WTC11 (cell line): ENCODE measurements at regions not wholly inside any gene's neighbourhood (a gene's known extent, or its start where the extent isn't known, plus 50 kb on each side); places are given as distances from the start of the nearest gene placed in this dataset.
A peak's percentile ranks its signal among the peaks of the same experiment; 100 is the strongest.

Source experiments
- ATAC-seq: fragments of 200-7000 bp; cut with Tn5 transposase; 2 replicates; pipeline ENCODE4 v1.10.0; 2021; ENCODE audit warnings: mild to moderate bottlenecking, moderate library complexity
- CTCF ChIA-PET: fragments of 300-600 bp; sonication (Branson Sonifier 250); formaldehyde crosslinking; loops from one replicate; lab custom pipeline; 2021; ENCODE audit warnings: antibody characterized with exemption; lab: Charles Lee
- POLR2A ChIA-PET: fragments of 350-600 bp; sonication (Branson Sonifier 250); formaldehyde crosslinking; loops from one replicate; lab custom pipeline; 2021; ENCODE audit warnings: antibody characterized with exemption; lab: Charles Lee
- DNase-seq: peaks from one replicate; pipeline ENCODE4 v3.0.0; 2021; ENCODE audit warnings: low spot score
- H3K27ac Mint-ChIP-seq: 2 replicates; pipeline ENCODE4 v1.8.0; 2021; ENCODE audit warnings: mixed read lengths
- H3K27me3 Mint-ChIP-seq: 2 replicates; pipeline ENCODE4 v1.8.0; 2021; ENCODE audit warnings: low read depth, mild to moderate bottlenecking, moderate library complexity, mixed read lengths
- H3K36me3 Mint-ChIP-seq: 2 replicates; pipeline ENCODE4 v1.8.0; 2021; ENCODE audit warnings: mixed read lengths
- H3K4me1 Mint-ChIP-seq: 2 replicates; pipeline ENCODE4 v1.8.0; 2022; ENCODE audit warnings: mixed read lengths
- H3K4me3 Mint-ChIP-seq: 2 replicates; pipeline ENCODE4 v1.8.0; 2021; ENCODE audit warnings: mild to moderate bottlenecking, moderate library complexity, mixed read lengths
- H3K9me3 Mint-ChIP-seq: 2 replicates; pipeline ENCODE4 v1.8.0; 2021; ENCODE audit warnings: mixed read lengths
- ATF6 ChIP-seq: sonication (generic); formaldehyde crosslinking; IDR thresholded peaks from 2 replicates; pipeline ENCODE4 v1.8.1; 2023; ENCODE audit warnings: mild to moderate bottlenecking, missing genetic modification reagents
- CREB1 ChIP-seq: sonication (generic); formaldehyde crosslinking; IDR thresholded peaks from 2 replicates; pipeline ENCODE4 v1.8.0; 2023; ENCODE audit warnings: mild to moderate bottlenecking, missing genetic modification reagents
- ETV6 ChIP-seq: sonication (generic); formaldehyde crosslinking; IDR thresholded peaks from 2 replicates; pipeline ENCODE4 v1.8.1; 2022; ENCODE audit warnings: mild to moderate bottlenecking, missing genetic modification reagents
- FOXJ3 ChIP-seq: sonication (generic); formaldehyde crosslinking; IDR thresholded peaks from 2 replicates; pipeline ENCODE4 v1.9.0; 2021; ENCODE audit warnings: missing genetic modification reagents, mild to moderate bottlenecking, borderline replicate concordance
- GABPB1 ChIP-seq: sonication (generic); formaldehyde crosslinking; IDR thresholded peaks from 2 replicates; pipeline ENCODE4 v1.8.1; 2023; ENCODE audit warnings: mild to moderate bottlenecking, missing genetic modification reagents
- HMGA2 ChIP-seq: fragments of 250-450 bp; sonication (Bioruptor Pico); IDR thresholded peaks from 2 replicates; pipeline ENCODE4 v1.4.0; 2021; ENCODE audit warnings: mild to moderate bottlenecking, moderate library complexity
- HMGXB4 ChIP-seq: sonication (generic); formaldehyde crosslinking; IDR thresholded peaks from 2 replicates; pipeline ENCODE4 v1.8.1; 2023; ENCODE audit warnings: mild to moderate bottlenecking, moderate library complexity, missing genetic modification reagents
- NFE2L1 ChIP-seq: sonication (generic); formaldehyde crosslinking; IDR thresholded peaks from 2 replicates; pipeline ENCODE4 v1.8.1; 2023; ENCODE audit warnings: missing genetic modification reagents
- NFYB ChIP-seq: sonication (generic); formaldehyde crosslinking; conservative IDR thresholded peaks from 2 replicates; pipeline ENCODE4 v1.8.0; 2022; ENCODE audit warnings: low read depth, missing genetic modification reagents
- SMAD3 ChIP-seq: sonication (generic); formaldehyde crosslinking; IDR thresholded peaks from 2 replicates; pipeline ENCODE4 v1.8.0; 2022; ENCODE audit warnings: missing genetic modification reagents, mild to moderate bottlenecking, borderline replicate concordance
- TEAD4 ChIP-seq: sonication (generic); formaldehyde crosslinking; IDR thresholded peaks from 2 replicates; pipeline ENCODE4 v1.8.0; 2022; ENCODE audit warnings: mild to moderate bottlenecking, missing genetic modification reagents
- ZNF121 ChIP-seq: sonication (generic); formaldehyde crosslinking; IDR thresholded peaks from 2 replicates; pipeline ENCODE4 v1.8.0; 2023; ENCODE audit warnings: missing genetic modification reagents
- ZNF219 ChIP-seq: sonication (generic); formaldehyde crosslinking; IDR thresholded peaks from 2 replicates; pipeline ENCODE4 v1.8.0; 2023; ENCODE audit warnings: missing genetic modification reagents, mild to moderate bottlenecking, borderline replicate concordance
- ZNF281 ChIP-seq: sonication (generic); formaldehyde crosslinking; IDR thresholded peaks from 2 replicates; pipeline ENCODE4 v1.8.0; 2023; ENCODE audit warnings: mild to moderate bottlenecking, missing genetic modification reagents
- ZNF423 ChIP-seq: fragments of 250-450 bp; sonication (Bioruptor Pico); IDR thresholded peaks from 2 replicates; pipeline ENCODE4 v2.1.2; 2022; ENCODE audit warnings: mild to moderate bottlenecking, moderate library complexity
- TF ChIP-seq, protein P1 (sequence below): sonication (generic); formaldehyde crosslinking; IDR thresholded peaks from 2 replicates; pipeline ENCODE4 v1.8.1; 2022; ENCODE audit warnings: mild to moderate bottlenecking, moderate library complexity, missing genetic modification reagents
- TF ChIP-seq, protein P2 (sequence below): fragments of 250-450 bp; sonication (Bioruptor Pico); IDR thresholded peaks from 2 replicates; pipeline ENCODE4 v1.9.0; 2021; ENCODE audit warnings: moderate library complexity, mild to moderate bottlenecking, inconsistent platforms, borderline replicate concordance
- TF ChIP-seq, protein P3 (sequence below): sonication (generic); formaldehyde crosslinking; IDR thresholded peaks from 2 replicates; pipeline ENCODE4 v1.8.0; 2022; ENCODE audit warnings: mild to moderate bottlenecking, missing genetic modification reagents

DNA sequence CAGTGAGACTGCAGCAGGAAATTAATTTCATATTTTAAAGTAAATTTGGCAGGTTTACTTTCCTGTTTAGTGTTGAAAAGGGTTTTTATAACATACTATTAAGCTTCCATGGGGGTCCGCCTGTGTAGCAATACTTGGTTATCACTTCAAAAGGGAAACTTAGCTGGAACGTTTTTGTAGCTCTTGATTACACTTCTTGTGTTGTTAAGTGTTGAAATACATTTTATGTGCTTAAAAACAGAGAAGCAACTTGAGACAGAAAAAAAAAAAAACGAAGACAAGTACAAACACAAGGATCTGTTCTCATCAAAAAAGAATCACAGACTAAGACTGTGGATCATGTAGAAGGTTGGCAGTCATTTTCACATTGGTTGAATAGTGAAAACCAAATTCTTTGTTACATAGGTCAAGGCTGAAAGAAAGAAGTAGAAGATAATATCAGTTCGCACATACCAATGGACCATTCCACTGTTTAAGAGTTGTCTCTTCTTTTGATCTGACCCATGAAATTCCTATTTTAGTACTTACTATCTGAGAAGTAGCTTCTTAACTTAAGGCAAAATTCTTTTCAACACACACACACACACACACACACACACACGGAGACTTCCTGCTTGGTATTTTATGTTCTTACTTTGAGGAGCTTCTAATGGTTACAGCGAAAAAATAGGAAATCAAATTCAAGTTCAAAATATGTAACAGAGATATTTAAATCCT, 113.9 kb upstream of the SLC35B3 start:
- H3K4me3 Mint-ChIP-seq: no peak overlapping the region
- ChIA-PET CTCF (interaction anchor here (1.4 kb wide), 1 partner anchor 68 kb away, joined by 3 read pairs; no protein-coding TSS in a partner anchor), POLR2A (no interaction called here)
- H3K27ac Mint-ChIP-seq: 0 out of 2 replicates have a peak overlapping the region, but pooled peaks have one; percentile 17
- no peaks in the 10 kb centered on the region for H3K27me3 Mint-ChIP-seq
- H3K36me3 Mint-ChIP-seq: no peaks in the 10 kb centered on the region
- ATAC-seq (no peak), DNase-seq (no peak)
- H3K9me3 Mint-ChIP-seq: no peaks in the 10 kb centered on the region
- H3K4me1 Mint-ChIP-seq: peaks cover 7% of the 10 kb centered on the region; the same call in 1 of the 2 replicates
- TF ChIP-seq ZNF121 (CRISPR knock-in tag): no peak
- TF ChIP-seq HMGXB4: no peak
- TF ChIP-seq CREB1: no peak
- TF ChIP-seq, protein P1, sequence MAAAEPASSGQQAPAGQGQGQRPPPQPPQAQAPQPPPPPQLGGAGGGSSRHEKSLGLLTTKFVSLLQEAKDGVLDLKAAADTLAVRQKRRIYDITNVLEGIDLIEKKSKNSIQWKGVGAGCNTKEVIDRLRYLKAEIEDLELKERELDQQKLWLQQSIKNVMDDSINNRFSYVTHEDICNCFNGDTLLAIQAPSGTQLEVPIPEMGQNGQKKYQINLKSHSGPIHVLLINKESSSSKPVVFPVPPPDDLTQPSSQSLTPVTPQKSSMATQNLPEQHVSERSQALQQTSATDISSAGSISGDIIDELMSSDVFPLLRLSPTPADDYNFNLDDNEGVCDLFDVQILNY (CRISPR knock-in tag): no peak
- no peak for TF ChIP-seq ZNF281 (CRISPR knock-in tag)
- no peak for TF ChIP-seq GABPB1
- TF ChIP-seq TEAD4 (CRISPR knock-in tag): no peak
- TF ChIP-seq SMAD3: no peak
- TF ChIP-seq NFE2L1: no peak
- TF ChIP-seq ETV6 (CRISPR knock-in tag): no peak
- no peak for TF ChIP-seq FOXJ3 (CRISPR knock-in tag)

GRCh38 chr6:8546496-8546895, 111.2 kb upstream of the SLC35B3 start:
- ATAC-seq (no peak), DNase-seq (no peak)
- Mint-ChIP-seq H3K4me1 (0 out of 2 replicates have a peak, but pooled peaks cover 3% of the 10 kb centered on the region), H3K36me3 (no peaks in the 10 kb centered on the region), H3K27me3 (no peaks in the 10 kb centered on the region), H3K9me3 (0 out of 2 replicates have a peak, but pooled peaks cover 5% of the 10 kb centered on the region), H3K4me3 (no peak overlapping the region), H3K27ac (no peak overlapping the region)
- ChIA-PET CTCF (interaction anchor here (0.7 kb wide), 1 partner anchor 44 kb away, joined by 4 read pairs; no protein-coding TSS in a partner anchor), POLR2A (no interaction called here)
- TF ChIP-seq ATF6 (CRISPR knock-in tag) (no peak), ZNF423 (no peak), NFYB (CRISPR knock-in tag) (no peak), HMGXB4 (no peak), HMGA2 (no peak), ZNF219 (CRISPR knock-in tag) (no peak), NFE2L1 (no peak)
- TF ChIP-seq, protein P2, sequence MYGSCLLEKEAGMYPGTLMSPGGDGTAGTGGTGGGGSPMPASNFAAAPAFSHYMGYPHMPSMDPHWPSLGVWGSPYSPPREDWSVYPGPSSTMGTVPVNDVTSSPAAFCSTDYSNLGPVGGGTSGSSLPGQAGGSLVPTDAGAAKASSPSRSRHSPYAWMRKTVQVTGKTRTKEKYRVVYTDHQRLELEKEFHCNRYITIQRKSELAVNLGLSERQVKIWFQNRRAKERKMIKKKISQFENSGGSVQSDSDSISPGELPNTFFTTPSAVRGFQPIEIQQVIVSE (CRISPR knock-in tag): no peak
- TF ChIP-seq, protein P3, sequence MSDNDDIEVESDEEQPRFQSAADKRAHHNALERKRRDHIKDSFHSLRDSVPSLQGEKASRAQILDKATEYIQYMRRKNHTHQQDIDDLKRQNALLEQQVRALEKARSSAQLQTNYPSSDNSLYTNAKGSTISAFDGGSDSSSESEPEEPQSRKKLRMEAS: no peak
